ENCODE measurements at regions not wholly inside any gene's neighbourhood (a gene's known extent, or its start where the extent isn't known, plus 50 kb on each side); places are given as distances from the start of the nearest gene placed in this dataset.

- dilution Hi-C loops (cut with MboI; ENCODE audit: extremely low pct_ligation_motif_present, low sequenced_read_pairs): no loop called here
- H3K4me3 ChIP-seq (replicated peaks in 1 of 3; ENCODE audit: insufficient read depth in 1 of 3, low read depth in 1 of 3, low read length in 3 of 3): no peak overlapping the region
- H3K9me1 ChIP-seq (replicated peaks; ENCODE audit: control insufficient read depth, extremely low read depth, insufficient read depth, low read length): no peaks in the 10 kb centered on the region
- no peaks in the 10 kb centered on the region for H3K79me2 ChIP-seq (ENCODE audit: control insufficient read depth, insufficient read depth, low read length)
- CTCF ChIA-PET: interaction anchor here (1.3 to 1.4 kb wide), 2 partner anchors 9 kb away, joined by 4 to 7 read pairs; no protein-coding TSS in a partner anchor
- peaks cover 17% of the 10 kb centered on the region for H3K4me1 ChIP-seq (ENCODE audit: control insufficient read depth, extremely low read depth, insufficient read depth, low read length)
- no peak overlapping the region for H2AFZ ChIP-seq (ENCODE audit: low read depth, low read length)
- intact Hi-C loops (cut with micrococcal nuclease): no loop called here
- no peak overlapping the region for H3K4me2 ChIP-seq (ENCODE audit: insufficient read depth, low read length)
- no peaks in the 10 kb centered on the region for H3K27me3 ChIP-seq (ENCODE audit: control insufficient read depth in 2 of 2, insufficient read depth in 2 of 2, low read length in 2 of 2)
- TF ChIP-seq POLR2AphosphoS5 (IDR thresholded peaks at IDR 0.05; ENCODE audit: insufficient read depth, low read depth, low read length) (no peak), EZH2 (IDR thresholded peaks at IDR 0.05; ENCODE audit: borderline replicate concordance, low read depth, low read length, severe bottlenecking) (no peak), MAX (IDR thresholded peaks at IDR 0.05; ENCODE audit: insufficient read depth, insufficient read length) (no peak)
- H4K20me1 ChIP-seq (replicated peaks; ENCODE audit: control insufficient read depth, extremely low read depth, insufficient read depth, low read length): no peaks in the 10 kb centered on the region
- no peaks in the 10 kb centered on the region for H3K36me3 ChIP-seq (ENCODE audit: control insufficient read depth in 2 of 2, extremely low read depth in 1 of 2, insufficient read depth in 2 of 2, low read length in 2 of 2)
- no peak overlapping the region for H3K9ac ChIP-seq (replicated peaks; ENCODE audit: extremely low read depth, insufficient read depth, low read length)
- no peak for DNase-seq (ENCODE audit: low read depth, low spot score)
- no peaks in the 10 kb centered on the region for H3K9me3 ChIP-seq (replicated peaks; ENCODE audit: control insufficient read depth, insufficient read depth, low read length)
- no TSS peak for BruUV-seq (replicated peaks)
- H3K27ac ChIP-seq (ENCODE audit: insufficient read depth, low read depth, low read length): no peak overlapping the region
- POLR2A ChIA-PET: no interaction called here
- FAIRE-seq: no peak
These were observed 395.1 kb upstream of the RGS6 start for GRCh38 chr14:71536927-71537772.

GRCh38 chr14:71538288-71538687, 393.9 kb upstream of the RGS6 start:
- dilution Hi-C loops (cut with MboI; ENCODE audit: extremely low pct_ligation_motif_present, low sequenced_read_pairs): no loop called here

More at GRCh38 chr14:71538288-71538687, 393.9 kb upstream of the RGS6 start:
- H3K4me3 ChIP-seq (replicated peaks in 1 of 3; ENCODE audit: insufficient read depth in 1 of 3, low read depth in 1 of 3, low read length in 3 of 3): no peak overlapping the region
- peaks cover 17% of the 10 kb centered on the region for H3K4me1 ChIP-seq (ENCODE audit: control insufficient read depth, extremely low read depth, insufficient read depth, low read length)
- no peaks in the 10 kb centered on the region for H3K79me2 ChIP-seq (ENCODE audit: control insufficient read depth, insufficient read depth, low read length)
- no peaks in the 10 kb centered on the region for H3K27me3 ChIP-seq (ENCODE audit: control insufficient read depth in 2 of 2, insufficient read depth in 2 of 2, low read length in 2 of 2)
- intact Hi-C loops (cut with micrococcal nuclease): no loop called here
- FAIRE-seq (no peak), DNase-seq (ENCODE audit: low read depth, low spot score) (no peak)
- no peaks in the 10 kb centered on the region for H3K9me3 ChIP-seq (replicated peaks; ENCODE audit: control insufficient read depth, insufficient read depth, low read length)
- no TSS peak for BruUV-seq (replicated peaks)
- no peak overlapping the region for H2AFZ ChIP-seq (ENCODE audit: low read depth, low read length)
- H3K4me2 ChIP-seq (ENCODE audit: insufficient read depth, low read length): no peak overlapping the region
- ChIA-PET POLR2A (no interaction called here), CTCF (interaction anchor here (1.0 to 1.3 kb wide), 2 partner anchors 8 to 12 kb away, joined by 3 to 7 read pairs; no protein-coding TSS in a partner anchor)
- H3K9ac ChIP-seq (replicated peaks; ENCODE audit: extremely low read depth, insufficient read depth, low read length): no peak overlapping the region
- TF ChIP-seq POLR2A (IDR thresholded peaks at IDR 0.05; ENCODE audit: low read depth, low read length): no peak
- no peak for TF ChIP-seq GATA2 (IDR thresholded peaks at IDR 0.05; ENCODE audit: insufficient read depth, insufficient read length, low read depth, low read length)
- TF ChIP-seq MYC (IDR thresholded peaks at IDR 0.05; ENCODE audit: low read depth, low read length): no peak
- TF ChIP-seq MAX (IDR thresholded peaks at IDR 0.05; ENCODE audit: insufficient read depth, insufficient read length): no peak
- TF ChIP-seq EZH2 (IDR thresholded peaks at IDR 0.05; ENCODE audit: borderline replicate concordance, low read depth, low read length, severe bottlenecking): no peak
- no peak for TF ChIP-seq POLR2AphosphoS5 (IDR thresholded peaks at IDR 0.05; ENCODE audit: insufficient read depth, low read depth, low read length)
- no peak for TF ChIP-seq JUN (IDR thresholded peaks at IDR 0.05; ENCODE audit: borderline replicate concordance, insufficient read depth, insufficient read length, low read depth)
- no peak for TF ChIP-seq CTCF (IDR thresholded peaks at IDR 0.05; ENCODE audit: extremely low read depth in 1 of 2, insufficient read depth in 1 of 2, low read depth in 1 of 2, low read length in 2 of 2)
- TF ChIP-seq FOS (IDR thresholded peaks at IDR 0.05; ENCODE audit: borderline replicate concordance, insufficient read depth, low read length): no peak
- no peak overlapping the region for H3K27ac ChIP-seq (ENCODE audit: insufficient read depth, low read depth, low read length)
- no peaks in the 10 kb centered on the region for H3K9me1 ChIP-seq (replicated peaks; ENCODE audit: control insufficient read depth, extremely low read depth, insufficient read depth, low read length)
- no peaks in the 10 kb centered on the region for H4K20me1 ChIP-seq (replicated peaks; ENCODE audit: control insufficient read depth, extremely low read depth, insufficient read depth, low read length)
- H3K36me3 ChIP-seq (ENCODE audit: control insufficient read depth in 2 of 2, extremely low read depth in 1 of 2, insufficient read depth in 2 of 2, low read length in 2 of 2): no peaks in the 10 kb centered on the region
